Pancreas (tissue), 10 donors: ENCODE measurements at regions not wholly inside any gene's neighbourhood (a gene's known extent, or its start where the extent isn't known, plus 50 kb on each side); places are given as distances from the start of the nearest gene placed in this dataset.
A peak's percentile ranks its signal among the peaks of the same experiment; 100 is the strongest.

ENCODE experiments used
- ATAC-seq, 4 donors: fragments of 200-7000 bp; cut with Tn5 transposase; one replicate each; pipeline versions ENCODE4 v1.8.0 to v1.9.1; 2020; ENCODE audit warnings: mild to moderate bottlenecking in 4 of 4, moderate library complexity in 4 of 4
- DNase-seq, 6 donors: peaks; one replicate each; pipeline ENCODE4 v3.0.0-alpha.2; 2020
- FAIRE-seq: peaks from 2 replicates; lab custom pipeline; 2012; peaks lifted over from hg19 to GRCh38; lab: Jason Lieb, UNC
- H3K27ac ChIP-seq, 4 donors: fragments of 200-600 bp; sonication (generic); 1 replicate in 3 of 4; 2 replicates in 1 of 4; pipeline versions ENCODE4 v1.5.0 to v1.8.0; 2020
- H3K27me3 ChIP-seq, 4 donors: fragments of 200-600 bp; one replicate each; pipeline ENCODE4 v1.8.0; 2021
- H3K36me3 ChIP-seq, 3 donors: fragments of 200-600 bp; sonication (generic) in 1 of 3; one replicate each; pipeline versions ENCODE4 v1.5.0 to v1.8.0; 2020 to 2021
- H3K4me1 ChIP-seq, 3 donors: fragments of 200-600 bp; one replicate each; pipeline ENCODE4 v1.8.0; 2021
- H3K4me3 ChIP-seq, 4 donors: fragments of 200-600 bp; sonication (generic) in 2 of 4; one replicate each; pipeline versions ENCODE4 v1.5.0 to v1.8.0; 2020 to 2021
- H3K9me3 ChIP-seq, 4 donors: fragments of 200-600 bp; one replicate each; pipeline ENCODE4 v1.8.0; 2021
- WGBS, 2 donors: extraction: QIAGEN DNeasy Blood & Tissue Kit; methylation state at CpG; one replicate each; pipeline ENCODE4 v1.1.7; 2013; 5-methylcytosine and 5-hydroxymethylcytosine counted together
- intact Hi-C, 3 donors: fragments of 100-400 bp; cut with DNase I; formaldehyde crosslinking; loops; one replicate each; pipeline versions ENCODE4 v1.11.1 to v1.14.2; 2022
- TF ChIP-seq, protein P1 (sequence below), 4 donors: fragments of 200-600 bp; sonication (generic) in 3 of 4; IDR thresholded peaks; one replicate each; pipeline versions ENCODE4 v1.5.0 to v1.8.0; 2021; ENCODE audit warnings: antibody characterized with exemption in 4 of 4
- donor health status: healthy with polysubstance abuse.
- donor health status: DM: no; HTN: no; CAD: no; lungs with moderate emphysema.
- donor health status: DM: no; HTN: no; CAD: no.
- donor health status: control.
- donor health status: control.
- donor health status: Bipolar disorder and iron deficiency.
- donor health status: DM: yes; HTN: yes; CAD: no.
- donor health status: DM: no; HTN: no; CAD: no.
- donor health status: DM: no; HTN: no; CAD: no.
- donor health status: DM: yes; HTN: yes; CAD: no.

DNA sequence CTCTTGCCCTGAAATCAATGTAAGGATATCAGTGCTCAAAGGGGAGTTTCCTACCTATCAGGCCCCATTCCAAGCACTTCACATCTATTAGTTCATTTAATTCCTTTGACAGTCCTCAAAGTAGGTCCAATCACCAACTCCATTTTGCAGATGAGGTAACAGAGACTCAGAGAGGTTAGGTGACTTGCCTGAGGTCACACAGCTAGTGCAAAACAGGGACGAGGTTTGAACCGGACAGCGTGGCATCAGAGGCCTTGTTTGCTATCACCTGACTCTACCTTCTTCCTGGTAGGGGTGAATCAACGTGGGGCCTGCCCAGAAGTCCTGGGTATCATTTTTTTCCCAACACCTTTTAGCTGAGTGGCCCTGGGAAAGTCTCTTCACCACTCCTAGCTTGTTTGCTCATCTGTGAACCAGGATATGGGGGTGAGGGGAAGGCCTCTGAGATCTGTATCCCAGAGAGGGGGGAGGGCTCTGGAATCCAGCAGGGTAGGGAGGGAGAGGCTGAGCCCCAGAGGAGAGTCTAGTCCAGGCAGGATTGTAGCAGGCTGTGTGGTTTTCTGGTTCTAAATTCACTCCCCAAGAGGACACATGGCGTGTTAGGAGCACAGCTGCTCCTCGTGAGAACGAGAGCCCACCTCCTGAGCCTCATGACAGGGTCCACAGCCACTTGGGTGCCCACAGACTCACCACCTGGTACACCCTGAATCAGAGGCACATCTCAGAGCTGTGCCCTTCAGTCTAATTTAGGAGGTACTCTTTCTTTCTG lies 174.7 kb downstream of the MN1 start:
- WGBS, 2 donors: 86% methylated on average over 7 of the region's 7 CpGs
- intact Hi-C loops: no loop called here
- no peak for DNase-seq
- Histone ChIP-seq H3K9me3 (no peaks in the 10 kb centered on the region), H3K27ac (no peak overlapping the region), H3K27me3 (no peaks in the 10 kb centered on the region), H3K36me3 (no peaks in the 10 kb centered on the region), H3K4me3 (no peak overlapping the region), H3K4me1 (no peaks in the 10 kb centered on the region)
- TF ChIP-seq, protein P1, sequence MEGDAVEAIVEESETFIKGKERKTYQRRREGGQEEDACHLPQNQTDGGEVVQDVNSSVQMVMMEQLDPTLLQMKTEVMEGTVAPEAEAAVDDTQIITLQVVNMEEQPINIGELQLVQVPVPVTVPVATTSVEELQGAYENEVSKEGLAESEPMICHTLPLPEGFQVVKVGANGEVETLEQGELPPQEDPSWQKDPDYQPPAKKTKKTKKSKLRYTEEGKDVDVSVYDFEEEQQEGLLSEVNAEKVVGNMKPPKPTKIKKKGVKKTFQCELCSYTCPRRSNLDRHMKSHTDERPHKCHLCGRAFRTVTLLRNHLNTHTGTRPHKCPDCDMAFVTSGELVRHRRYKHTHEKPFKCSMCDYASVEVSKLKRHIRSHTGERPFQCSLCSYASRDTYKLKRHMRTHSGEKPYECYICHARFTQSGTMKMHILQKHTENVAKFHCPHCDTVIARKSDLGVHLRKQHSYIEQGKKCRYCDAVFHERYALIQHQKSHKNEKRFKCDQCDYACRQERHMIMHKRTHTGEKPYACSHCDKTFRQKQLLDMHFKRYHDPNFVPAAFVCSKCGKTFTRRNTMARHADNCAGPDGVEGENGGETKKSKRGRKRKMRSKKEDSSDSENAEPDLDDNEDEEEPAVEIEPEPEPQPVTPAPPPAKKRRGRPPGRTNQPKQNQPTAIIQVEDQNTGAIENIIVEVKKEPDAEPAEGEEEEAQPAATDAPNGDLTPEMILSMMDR (IDR thresholded peaks at IDR 0.05): no peak
- ATAC-seq: no peak
- no peak for FAIRE-seq

GRCh38 chr22:27627444-27627833 lies 174.1 kb downstream of the MN1 start:
- Histone ChIP-seq H3K4me3 (no peak overlapping the region), H3K27me3 (no peaks in the 10 kb centered on the region), H3K9me3 (no peaks in the 10 kb centered on the region), H3K36me3 (no peaks in the 10 kb centered on the region), H3K27ac (no peak overlapping the region), H3K4me1 (no peaks in the 10 kb centered on the region)
- ATAC-seq (no peak), DNase-seq (no peak), FAIRE-seq (no peak)
- TF ChIP-seq, protein P1 (IDR thresholded peaks at IDR 0.05): no peak
- WGBS, 2 donors: 88 to 89% methylated on average over 9 of the region's 9 CpGs
- intact Hi-C loops: no loop called here

GRCh38 chr22:27627901-27628300 lies 173.7 kb downstream of the MN1 start:
- H3K36me3 ChIP-seq: no peaks in the 10 kb centered on the region
- TF ChIP-seq, protein P1 (IDR thresholded peaks at IDR 0.05): no peak
- no peak for DNase-seq
- intact Hi-C loops: no loop called here
- FAIRE-seq: no peak
- no peaks in the 10 kb centered on the region for H3K27me3 ChIP-seq
- 75 to 78% methylated on average over 6 of the region's 6 CpGs for WGBS, 2 donors
- ATAC-seq: no peak
- H3K27ac ChIP-seq: no peak overlapping the region
- H3K9me3 ChIP-seq: no peaks in the 10 kb centered on the region
- no peaks in the 10 kb centered on the region for H3K4me1 ChIP-seq
- no peak overlapping the region for H3K4me3 ChIP-seq

- Histone ChIP-seq H3K27ac (no peak overlapping the region), H3K9me3 (no peaks in the 10 kb centered on the region), H3K36me3 (no peaks in the 10 kb centered on the region), H3K27me3 (no peaks in the 10 kb centered on the region), H3K4me1 (no peaks in the 10 kb centered on the region), H3K4me3 (no peak overlapping the region)
- ATAC-seq (no peak), FAIRE-seq (no peak), DNase-seq (no peak)
- intact Hi-C loops: no loop called here
- TF ChIP-seq, protein P1 (IDR thresholded peaks at IDR 0.05): no peak
- 87 to 88% methylated on average over 8 of the region's 8 CpGs for WGBS, 2 donors
Observed at GRCh38 chr22:27628341-27628740, 173.2 kb downstream of the MN1 start.

DNA sequence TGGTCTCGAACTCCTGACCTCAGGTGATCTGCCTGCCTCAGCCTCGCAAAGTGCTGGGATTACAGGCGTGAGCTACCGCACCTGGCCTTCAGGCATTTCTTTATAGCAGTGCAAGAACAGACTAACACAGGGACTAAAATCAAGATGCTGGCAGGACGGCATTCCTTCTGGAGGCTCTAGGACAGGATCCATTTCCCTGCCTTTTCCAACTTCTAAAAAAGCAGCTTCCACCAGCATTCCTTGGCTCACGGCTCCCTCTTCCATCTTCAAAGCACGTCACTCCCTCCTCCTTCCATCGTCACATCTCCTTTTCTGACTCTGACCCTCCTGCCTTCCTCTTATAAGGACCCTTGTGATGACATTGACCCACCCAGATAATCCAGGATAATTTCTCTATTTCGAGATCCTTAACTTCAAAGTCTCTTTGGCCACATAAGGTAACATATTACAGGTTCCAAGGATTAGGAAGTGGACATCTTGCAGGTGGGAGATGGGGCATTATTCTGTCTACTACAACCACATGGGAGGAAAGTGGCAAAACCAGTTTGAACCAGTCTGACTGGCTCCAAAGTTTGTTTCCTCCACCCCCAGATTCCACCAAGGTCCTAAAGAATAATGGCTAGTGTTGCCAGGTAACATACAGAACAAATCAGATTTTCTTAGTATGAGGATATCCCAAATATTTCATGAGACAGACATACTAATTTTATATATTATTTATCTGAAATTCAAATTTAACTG lies 172.5 kb downstream of the MN1 start:
- no peak for FAIRE-seq
- peak in 1 of 4 donors; percentile 55 for ATAC-seq
- TF ChIP-seq, protein P1 (IDR thresholded peaks at IDR 0.05): no peak
- no peak for DNase-seq
- no peak overlapping the region for H3K4me3 ChIP-seq
- H3K9me3 ChIP-seq: no peaks in the 10 kb centered on the region
- no peaks in the 10 kb centered on the region for H3K4me1 ChIP-seq
- H3K27me3 ChIP-seq: no peaks in the 10 kb centered on the region
- intact Hi-C loops: no loop called here
- H3K27ac ChIP-seq: no peak overlapping the region
- 92 to 93% methylated on average over 9 of the region's 9 CpGs for WGBS, 2 donors
- no peaks in the 10 kb centered on the region for H3K36me3 ChIP-seq
